DOHH2 (cell line): ENCODE measurements at regions not wholly inside any gene's neighbourhood (a gene's known extent, or its start where the extent isn't known, plus 50 kb on each side); places are given as distances from the start of the nearest gene placed in this dataset.

Experiments used
- H3F3A ChIP-seq: fragments of 200-600 bp; sonication (generic), shearing (Covaris generic); 2 replicates; pipeline ENCODE4 v1.6.0; 2016; ENCODE audit warnings: antibody characterized with exemption, mild to moderate bottlenecking; ENCODE audit not compliant: control insufficient read depth, insufficient read depth
- H3K27ac ChIP-seq: fragments of 200-600 bp; sonication (generic); 2 replicates; pipeline ENCODE4 v1.5.1; 2014; ENCODE audit warnings: low read depth, mild to moderate bottlenecking, low read length, moderate library complexity
- H3K27me3 ChIP-seq: fragments of 200-600 bp; sonication (generic); 2 replicates; pipeline ENCODE4 v1.6.1; 2014; ENCODE audit warnings: mild to moderate bottlenecking, low read length, mixed read lengths; ENCODE audit not compliant: control insufficient read depth
- H3K36me3 ChIP-seq: fragments of 200-600 bp; sonication (generic); 2 replicates; pipeline ENCODE4 v1.6.1; 2014; ENCODE audit warnings: mild to moderate bottlenecking, low read length, moderate library complexity, mixed read lengths; ENCODE audit not compliant: control insufficient read depth
- H3K4me1 ChIP-seq: fragments of 200-600 bp; sonication (generic); 2 replicates; pipeline ENCODE4 v1.6.1; 2014; ENCODE audit warnings: mild to moderate bottlenecking, low read length, mixed read lengths; ENCODE audit not compliant: control insufficient read depth
- H3K4me2 ChIP-seq: fragments of 200-600 bp; sonication (generic); 2 replicates; pipeline ENCODE4 v1.6.0; 2014; ENCODE audit warnings: mild to moderate bottlenecking, low read length, moderate library complexity
- H3K4me3 ChIP-seq: fragments of 200-600 bp; sonication (generic); 2 replicates; pipeline ENCODE4 v1.5.1; 2014; ENCODE audit warnings: mild to moderate bottlenecking, low read length, mixed read lengths
- H3K79me2 ChIP-seq: fragments of 200-600 bp; sonication (generic); 2 replicates; pipeline ENCODE4 v1.6.1; 2014; ENCODE audit warnings: mild to moderate bottlenecking, low read length, mixed read lengths; ENCODE audit not compliant: control insufficient read depth
- H3K9me2 ChIP-seq: fragments of 200-600 bp; sonication (generic); replicated peaks from 2 replicates; pipeline ENCODE4 v1.6.1; 2014; ENCODE audit warnings: mild to moderate bottlenecking, low read length, mixed read lengths; ENCODE audit not compliant: control insufficient read depth
- H3K9me3 ChIP-seq: fragments of 200-600 bp; sonication (generic); 2 replicates; pipeline ENCODE4 v1.6.1; 2014; ENCODE audit warnings: antibody characterized with exemption, low read length, mixed read lengths; ENCODE audit not compliant: control insufficient read depth, insufficient read depth
- H4K20me1 ChIP-seq: fragments of 200-600 bp; sonication (generic); 2 replicates; pipeline ENCODE4 v1.6.0; 2014; ENCODE audit warnings: low read depth, mild to moderate bottlenecking, antibody characterized with exemption, low read length, moderate library complexity; ENCODE audit not compliant: control insufficient read depth, insufficient read depth
- CTCF ChIP-seq: fragments of 200-600 bp; sonication (generic); IDR thresholded peaks from one replicate; pipeline ENCODE4 v1.5.1; 2014; ENCODE audit warnings: antibody characterized with exemption, mild to moderate bottlenecking, low read depth, low read length; ENCODE audit not compliant: poor library complexity, severe bottlenecking
- EZH2phosphoT487 ChIP-seq: fragments of 200-600 bp; sonication (generic); IDR thresholded peaks from 2 replicates; pipeline ENCODE4 v1.6.1; 2017; ENCODE audit warnings: borderline replicate concordance, mild to moderate bottlenecking, antibody characterized with exemption, low read length, moderate library complexity, mixed read lengths

- Histone ChIP-seq H3K27ac (no peak overlapping the region), H3K27me3 (no peaks in the 10 kb centered on the region), H3K9me2 (no peaks in the 10 kb centered on the region)
These were observed 210.1 kb upstream of the SLC24A2 start for GRCh38 chr9:19998823-19999455.

GRCh38 chr9:19998153-19998552, 209.3 kb upstream of the SLC24A2 start:
- Histone ChIP-seq H3K9me3 (no peaks in the 10 kb centered on the region; the same call in 1 of the 2 replicates), H3F3A (no peaks in the 10 kb centered on the region), H3K36me3 (no peaks in the 10 kb centered on the region), H3K4me2 (no peak overlapping the region), H3K9me2 (no peaks in the 10 kb centered on the region), H3K79me2 (no peaks in the 10 kb centered on the region), H3K4me1 (no peaks in the 10 kb centered on the region), H3K27me3 (no peaks in the 10 kb centered on the region), H3K27ac (no peak overlapping the region), H3K4me3 (no peak overlapping the region), H4K20me1 (no peaks in the 10 kb centered on the region)
- TF ChIP-seq CTCF (no peak), EZH2phosphoT487 (no peak)

More at GRCh38 chr9:19998823-19999455, 210.1 kb upstream of the SLC24A2 start:
- Histone ChIP-seq H3K36me3 (no peaks in the 10 kb centered on the region), H3K4me1 (no peaks in the 10 kb centered on the region), H3K4me3 (no peak overlapping the region), H3K79me2 (no peaks in the 10 kb centered on the region), H3K9me3 (no peaks in the 10 kb centered on the region; the same call in 1 of the 2 replicates), H3K4me2 (no peak overlapping the region), H4K20me1 (no peaks in the 10 kb centered on the region), H3F3A (no peaks in the 10 kb centered on the region)
- TF ChIP-seq EZH2phosphoT487, result no peak
- no peak for TF ChIP-seq CTCF

GRCh38 chr9:19995619-19996018, 206.8 kb upstream of the SLC24A2 start:
- Histone ChIP-seq H3K79me2 (no peaks in the 10 kb centered on the region), H3K9me3 (no peaks in the 10 kb centered on the region; the same call in 1 of the 2 replicates), H4K20me1 (no peaks in the 10 kb centered on the region), H3K27ac (no peak overlapping the region), H3K27me3 (no peaks in the 10 kb centered on the region), H3K4me2 (no peak overlapping the region), H3F3A (no peaks in the 10 kb centered on the region), H3K4me3 (no peak overlapping the region), H3K9me2 (no peaks in the 10 kb centered on the region), H3K4me1 (no peaks in the 10 kb centered on the region), H3K36me3 (no peaks in the 10 kb centered on the region)
- TF ChIP-seq EZH2phosphoT487 (no peak), CTCF (no peak)
